ENCODE measurements at regions not wholly inside any gene's neighbourhood (a gene's known extent, or its start where the extent isn't known, plus 50 kb on each side); places are given as distances from the start of the nearest gene placed in this dataset.

GRCh38 chr16:8187782-8188372, 402.4 kb downstream of the TMEM114 start:
- TF ChIP-seq CTCF (IDR thresholded peaks at IDR 0.05 in 2 of 3, conservative IDR thresholded peaks at IDR 0.05 in 1 of 3; ENCODE audit: borderline replicate concordance in 1 of 3, insufficient read depth in 1 of 3, low read depth in 2 of 3, low read length in 2 of 3) = no peak
- TF ChIP-seq YY1 (IDR thresholded peaks at IDR 0.05; ENCODE audit: extremely low read depth, insufficient replicate concordance, low read depth, low read length) = no peak
- no peak for TF ChIP-seq POLR2A (IDR thresholded peaks at IDR 0.05; ENCODE audit: borderline replicate concordance, extremely low read depth, insufficient read depth, insufficient read length)
- TF ChIP-seq CEBPB (IDR thresholded peaks at IDR 0.05; ENCODE audit: low read depth) = no peak
- no peak for TF ChIP-seq RAD21 (IDR thresholded peaks at IDR 0.05; ENCODE audit: low read depth)
- no peak for TF ChIP-seq TCF7L2 (IDR thresholded peaks at IDR 0.05; ENCODE audit: borderline replicate concordance, extremely low read depth, insufficient read depth, insufficient read length)
- no peak for TF ChIP-seq POLR2AphosphoS5 (IDR thresholded peaks at IDR 0.05; ENCODE audit: low read depth, low read length)
- no peak for TF ChIP-seq REST (IDR thresholded peaks at IDR 0.05; ENCODE audit: low read depth)
- no peak for TF ChIP-seq ZFX (IDR thresholded peaks at IDR 0.05)
- TF ChIP-seq EZH2phosphoT487 (IDR thresholded peaks at IDR 0.05; ENCODE audit: borderline replicate concordance) = no peak
- no peak for TF ChIP-seq SP1 (IDR thresholded peaks at IDR 0.05; ENCODE audit: low read depth)
- no peak for TF ChIP-seq EGR1 (IDR thresholded peaks at IDR 0.05; ENCODE audit: low read depth)
- TF ChIP-seq SIN3A (IDR thresholded peaks at IDR 0.05; ENCODE audit: low read depth) = no peak
- no peak for TF ChIP-seq ZNF274 (IDR thresholded peaks at IDR 0.05; ENCODE audit: low read depth, low read length)

Data from HCT116 (cell line).